ENCODE measurements at regions not wholly inside any gene's neighbourhood (a gene's known extent, or its start where the extent isn't known, plus 50 kb on each side); places are given as distances from the start of the nearest gene placed in this dataset.
"Not testable (repeated sequence)": the region's sequence is repeated elsewhere in the genome, so short reads cannot be mapped to it uniquely, and the experiment has no call there.

GRCh38 chr20:12512755-12513154 lies 496.0 kb upstream of the SPTLC3 start:
- DNase-seq, result no peak

GRCh38 chr20:12528104-12528503 lies 480.7 kb upstream of the SPTLC3 start:
- DNase-seq, result no peak

- no peak for DNase-seq
These were observed 480.2 kb upstream of the SPTLC3 start for GRCh38 chr20:12528591-12529041.

- DNase-seq, result no peak
These were observed 477.1 kb upstream of the SPTLC3 start for GRCh38 chr20:12531626-12532025.

GRCh38 chr20:12535316-12535715 lies 473.5 kb upstream of the SPTLC3 start:
- no peak for DNase-seq

- no peak for DNase-seq
These were observed 473.0 kb upstream of the SPTLC3 start for GRCh38 chr20:12535770-12536169.

GRCh38 chr20:12554426-12554825 lies 454.3 kb upstream of the SPTLC3 start:
- no peak for DNase-seq

GRCh38 chr20:12555369-12555768 lies 453.4 kb upstream of the SPTLC3 start:
- DNase-seq, result no peak

- not testable (repeated sequence) for DNase-seq
These were observed 452.9 kb upstream of the SPTLC3 start for GRCh38 chr20:12555849-12556248.

- DNase-seq, result no peak
These were observed 451.5 kb upstream of the SPTLC3 start for GRCh38 chr20:12557224-12557623.

- no peak for DNase-seq
These were observed 443.8 kb upstream of the SPTLC3 start for GRCh38 chr20:12564979-12565378.

GRCh38 chr20:12566596-12566995 lies 442.2 kb upstream of the SPTLC3 start:
- DNase-seq, result no peak

GRCh38 chr20:12570371-12570770 lies 438.4 kb upstream of the SPTLC3 start:
- no peak for DNase-seq

- DNase-seq, result no peak
These were observed 435.3 kb upstream of the SPTLC3 start for GRCh38 chr20:12573442-12573841.

- DNase-seq, result no peak
These were observed 433.2 kb upstream of the SPTLC3 start for GRCh38 chr20:12575352-12576095.

GRCh38 chr20:12577213-12577612 lies 431.6 kb upstream of the SPTLC3 start:
- DNase-seq, result no peak

GRCh38 chr20:12581644-12582289 lies 427.0 kb upstream of the SPTLC3 start:
- no peak for DNase-seq

GRCh38 chr20:12582710-12583109 lies 426.1 kb upstream of the SPTLC3 start:
- DNase-seq, result not testable (repeated sequence)

GRCh38 chr20:12591949-12592470 lies 416.8 kb upstream of the SPTLC3 start:
- DNase-seq, result no peak

GRCh38 chr20:12592756-12593155 lies 416.0 kb upstream of the SPTLC3 start:
- DNase-seq, result no peak

GRCh38 chr20:12593342-12593873 lies 415.4 kb upstream of the SPTLC3 start:
- no peak for DNase-seq

GRCh38 chr20:12594410-12595088 lies 414.2 kb upstream of the SPTLC3 start:
- no peak for DNase-seq

GRCh38 chr20:12595841-12596240 lies 412.9 kb upstream of the SPTLC3 start:
- no peak for DNase-seq
